Effector CD4-positive, alpha-beta T cell (primary cell): ENCODE measurements at regions not wholly inside any gene's neighbourhood (a gene's known extent, or its start where the extent isn't known, plus 50 kb on each side); places are given as distances from the start of the nearest gene placed in this dataset.

Source experiments
- DNase-seq: peaks from one replicate; pipeline ENCODE4 v3.0.0-alpha.2; 2020

DNA sequence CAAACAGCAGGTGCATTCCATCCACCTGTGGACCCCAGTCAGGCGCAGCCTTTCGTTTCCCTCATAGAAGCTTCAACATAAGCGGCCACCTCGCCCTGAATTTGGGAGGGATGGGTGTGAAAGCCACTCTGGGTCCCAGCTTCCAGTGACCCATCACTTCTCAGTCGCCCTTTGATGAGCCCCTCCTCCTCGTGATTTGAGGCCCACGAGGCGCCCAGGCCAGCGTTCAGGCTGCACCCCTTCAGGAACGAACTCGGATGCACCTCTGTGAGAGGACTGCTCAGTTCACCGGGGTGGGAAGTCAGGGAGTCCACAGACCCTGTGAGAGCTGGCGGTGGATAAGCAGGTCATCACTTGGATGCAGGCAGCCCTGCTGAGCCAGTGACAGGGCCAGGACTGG, 1118.2 kb downstream of the BRD1 start:
- no peak for DNase-seq

- no peak for DNase-seq
These were observed 1119.0 kb downstream of the BRD1 start for GRCh38 chr22:48708558-48709245.

GRCh38 chr22:48707763-48708557, 1119.7 kb downstream of the BRD1 start:
- no peak for DNase-seq

GRCh38 chr22:48706934-48707762, 1120.5 kb downstream of the BRD1 start:
- no peak for DNase-seq

GRCh38 chr22:48705917-48706605, 1121.6 kb downstream of the BRD1 start:
- DNase-seq = no peak

DNA sequence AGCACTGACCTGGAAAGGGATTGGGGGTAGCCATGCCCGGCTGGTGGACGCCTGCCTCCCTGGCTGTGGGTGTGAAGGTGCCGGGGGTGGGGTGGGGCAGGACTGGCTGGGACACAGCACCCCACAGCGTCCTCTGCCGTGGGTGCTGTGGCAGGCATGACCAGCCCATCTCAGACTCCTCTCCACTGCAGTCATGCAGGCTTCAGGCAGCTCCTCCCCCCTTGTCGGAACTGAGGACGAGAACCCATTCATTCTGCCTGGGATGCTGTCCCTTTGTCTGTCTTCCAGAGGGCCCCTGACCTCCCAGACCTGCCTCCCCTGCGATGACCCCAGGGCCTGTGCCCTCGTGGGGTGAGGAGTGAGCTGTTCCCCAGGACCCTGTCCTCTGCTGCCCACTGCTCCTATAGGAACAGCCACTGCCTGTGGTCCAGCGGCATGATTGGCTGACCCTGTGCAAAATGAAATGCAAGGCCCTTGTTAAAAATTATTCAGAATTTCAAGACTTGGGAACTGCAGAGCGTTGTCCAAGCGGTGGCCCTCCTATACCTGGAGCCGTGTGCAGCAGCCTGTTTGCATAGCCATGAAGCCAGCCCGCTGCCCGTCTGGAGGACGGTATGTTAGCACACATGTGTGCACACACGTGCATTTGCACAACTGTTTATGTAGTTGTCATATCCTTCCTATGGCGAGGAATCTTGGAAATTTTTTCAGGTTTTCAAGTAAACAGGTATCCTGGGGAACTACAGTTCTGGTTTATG, 1122.3 kb downstream of the BRD1 start:
- DNase-seq = no peak

DNA sequence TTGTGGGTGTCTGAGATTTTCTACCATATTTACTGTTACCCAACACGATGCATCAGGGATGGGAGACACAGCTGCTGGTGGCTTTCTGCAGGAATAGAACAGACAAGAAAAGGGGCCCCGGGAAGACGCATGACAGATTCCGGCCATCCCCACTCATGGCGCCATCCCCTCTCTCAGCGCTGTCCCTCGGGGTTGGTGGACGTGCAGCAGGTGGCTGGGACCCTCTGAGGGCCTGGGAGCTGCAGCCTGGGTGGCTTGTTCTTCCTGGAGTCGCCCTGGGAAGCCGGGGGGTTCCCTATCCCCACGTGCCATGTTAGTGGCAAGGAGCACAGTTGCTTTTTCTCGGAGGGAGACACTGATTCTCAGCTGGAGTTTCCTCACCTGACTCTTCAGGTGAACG, 1123.3 kb downstream of the BRD1 start:
- DNase-seq = no peak

DNA sequence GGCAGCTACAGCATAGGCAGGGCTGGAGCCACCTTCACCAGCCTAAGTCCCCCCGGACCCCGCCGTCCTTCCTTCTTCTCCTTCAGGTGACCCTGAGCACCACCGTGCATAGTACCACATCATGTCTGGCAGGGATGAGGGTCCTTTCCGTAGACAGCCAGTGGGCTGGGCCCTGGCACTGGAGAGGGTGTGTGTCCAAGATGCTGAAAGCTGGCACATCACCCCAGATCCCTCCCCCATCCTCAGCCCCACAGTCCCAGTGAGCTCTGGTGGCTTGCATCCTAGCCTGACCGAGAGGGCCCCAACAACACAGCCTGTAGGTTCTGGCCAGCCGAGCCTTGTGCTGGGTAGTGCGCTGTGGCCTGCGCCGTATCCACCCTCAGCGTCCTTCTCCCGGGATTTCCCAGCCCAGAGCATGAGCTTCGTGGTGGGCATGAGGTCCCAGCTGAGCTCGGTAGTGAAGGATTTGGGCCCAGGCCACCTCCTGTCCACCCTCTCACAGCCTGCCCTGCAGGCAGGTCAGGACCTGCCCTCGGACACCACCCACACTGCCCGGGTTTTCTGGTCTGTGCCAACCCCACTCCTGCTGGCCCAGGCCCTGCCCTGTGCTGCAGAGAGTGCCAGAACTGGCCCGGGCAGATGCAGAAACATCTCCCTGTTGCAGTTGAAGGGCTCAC, 1124.3 kb downstream of the BRD1 start:
- no peak for DNase-seq

DNA sequence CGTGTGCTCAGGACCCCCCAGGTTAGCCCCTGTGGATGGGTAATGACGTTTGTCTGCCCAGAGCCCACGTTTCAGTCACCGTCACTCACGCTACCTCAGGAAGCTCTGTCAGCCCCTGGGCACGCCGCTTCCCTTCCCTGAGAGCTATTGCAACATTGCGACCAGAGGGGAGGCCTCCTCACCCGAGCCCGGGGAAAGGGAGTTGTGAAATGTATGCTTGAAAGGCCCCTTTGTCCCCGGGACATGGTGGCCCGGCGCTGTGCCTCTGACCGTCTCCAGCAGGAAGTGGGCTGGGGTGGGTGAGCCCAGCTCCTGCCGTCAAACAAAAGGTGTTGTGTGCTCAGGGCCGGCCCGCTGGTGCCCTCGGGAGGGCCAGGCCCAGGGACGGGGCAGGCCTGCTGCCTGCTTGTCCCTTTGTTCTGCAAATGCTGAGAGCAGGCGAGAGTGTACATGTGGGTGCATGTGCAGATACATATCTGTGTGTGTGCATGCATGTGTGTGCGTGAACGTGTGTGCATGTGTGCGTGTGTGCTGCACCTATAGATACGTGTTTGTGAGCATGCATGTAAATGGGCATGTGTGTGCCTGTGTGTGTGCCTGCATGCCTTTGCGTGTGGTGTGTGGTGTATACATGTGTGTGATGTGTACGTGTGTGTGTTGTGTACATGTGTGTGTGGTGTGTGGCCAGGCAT, 1125.0 kb downstream of the BRD1 start:
- DNase-seq = no peak

DNA sequence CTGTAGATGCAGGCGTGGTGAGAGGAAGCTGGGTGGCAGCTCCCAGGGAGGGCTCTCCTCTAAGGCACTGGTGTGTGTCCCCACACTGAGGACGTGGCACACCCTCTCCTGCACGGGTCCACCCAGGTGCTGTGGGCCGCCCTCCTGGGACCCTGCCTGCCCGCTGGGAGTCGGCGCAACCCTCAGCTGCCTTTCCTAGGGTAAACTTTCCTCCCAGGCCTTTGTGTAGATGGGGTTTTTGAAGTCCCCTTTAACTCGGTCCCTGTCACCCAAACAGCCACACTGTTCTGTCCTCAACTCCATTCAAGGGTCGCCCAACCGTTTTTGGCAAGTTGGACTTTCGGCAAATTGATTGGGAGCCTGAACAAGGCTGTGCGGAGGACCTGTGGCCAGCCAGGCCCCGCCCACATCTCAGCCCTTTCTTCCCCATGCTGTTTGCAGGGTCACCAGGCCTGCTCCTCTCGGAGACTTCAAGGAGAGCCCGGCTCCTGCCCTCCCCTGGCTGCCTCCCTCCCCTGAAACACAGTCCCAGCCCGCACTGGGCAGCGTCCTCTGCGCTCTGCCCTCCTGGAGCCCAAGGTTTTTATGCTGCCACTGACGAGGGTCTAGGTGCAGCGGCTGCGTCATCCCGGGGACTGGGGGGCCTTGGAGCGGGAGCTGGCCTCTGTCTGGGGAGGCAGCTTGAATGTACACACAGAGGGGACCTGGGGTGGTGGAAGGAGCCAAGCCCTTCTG, 1126.2 kb downstream of the BRD1 start:
- no peak for DNase-seq

GRCh38 chr22:48700566-48701295, 1126.9 kb downstream of the BRD1 start:
- DNase-seq = no peak

DNA sequence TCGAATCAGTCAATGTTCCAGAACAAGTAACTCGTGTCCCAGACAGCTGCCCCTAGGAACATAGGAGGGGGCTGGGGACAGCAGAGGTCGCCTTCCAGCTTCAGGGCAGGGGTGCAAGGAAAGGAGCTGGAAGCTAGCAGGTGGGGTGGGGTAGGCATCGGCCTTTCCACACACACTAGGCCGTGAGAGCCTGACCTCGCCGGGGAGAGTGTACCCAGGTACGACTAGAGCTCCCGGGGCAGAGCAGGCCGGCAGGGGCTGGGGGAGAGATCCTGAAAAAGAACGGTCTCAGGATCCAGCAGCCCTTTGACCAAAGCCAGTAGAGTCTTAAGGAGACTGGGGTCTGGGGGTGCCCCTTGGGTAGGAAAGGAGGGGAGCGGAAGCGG, 1127.5 kb downstream of the BRD1 start:
- no peak for DNase-seq

DNA sequence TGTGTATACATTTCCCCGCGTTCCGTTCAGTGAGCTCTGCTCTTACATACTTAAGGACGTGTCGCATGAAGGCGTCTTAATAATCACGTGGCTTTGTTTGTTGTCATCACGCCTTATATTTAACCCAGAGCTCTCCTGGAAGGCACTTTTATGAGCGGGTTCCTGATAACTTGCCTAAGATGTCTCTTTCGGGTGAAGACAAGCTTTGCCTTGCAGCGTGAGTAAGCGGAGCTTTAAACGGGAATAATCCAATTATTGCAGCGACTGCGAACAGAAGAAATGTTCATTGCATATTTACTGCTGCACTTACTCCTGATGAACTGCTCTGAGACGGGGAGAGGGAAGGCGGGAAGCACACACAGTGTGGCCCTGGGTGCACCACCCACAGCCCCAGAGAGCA, 1128.2 kb downstream of the BRD1 start:
- no peak for DNase-seq

- DNase-seq = no peak
These were observed 1129.1 kb downstream of the BRD1 start for GRCh38 chr22:48698618-48699017.

- DNase-seq = no peak
These were observed 1129.9 kb downstream of the BRD1 start for GRCh38 chr22:48697694-48698276.

- no peak for DNase-seq
These were observed 1130.5 kb downstream of the BRD1 start for GRCh38 chr22:48697223-48697622.

GRCh38 chr22:48696371-48696770, 1131.3 kb downstream of the BRD1 start:
- DNase-seq = no peak

DNA sequence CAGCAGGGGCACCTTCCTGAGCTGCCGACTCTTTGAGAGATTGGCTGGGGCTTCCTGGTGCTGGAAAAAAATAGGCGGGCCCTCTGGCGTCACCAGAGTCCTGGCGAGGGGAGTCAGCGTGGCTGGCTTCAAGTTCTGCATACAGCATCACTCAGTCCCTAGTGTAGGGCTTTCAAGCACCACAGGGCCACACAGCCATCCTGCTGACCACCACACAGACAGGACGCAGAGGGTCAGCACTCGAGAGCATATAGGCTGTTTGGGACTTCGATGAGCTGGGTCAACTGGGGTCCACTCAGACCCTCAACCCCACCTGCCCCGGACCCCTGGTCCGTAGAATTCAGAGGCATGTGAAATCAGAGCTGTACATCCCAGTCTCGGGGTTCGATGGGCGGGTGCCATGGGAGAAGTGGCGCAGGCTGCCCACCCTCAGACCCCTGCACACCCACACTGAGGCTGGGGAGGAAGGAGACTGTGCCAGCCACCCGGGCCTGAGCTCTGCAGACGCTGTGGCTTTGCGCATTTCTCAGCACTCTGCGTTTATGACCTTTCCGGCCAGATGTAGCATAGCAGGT, 1131.9 kb downstream of the BRD1 start:
- DNase-seq = no peak

GRCh38 chr22:48695251-48695650, 1132.4 kb downstream of the BRD1 start:
- DNase-seq = no peak
